HUES48 (cell line): ENCODE measurements at regions not wholly inside any gene's neighbourhood (a gene's known extent, or its start where the extent isn't known, plus 50 kb on each side); places are given as distances from the start of the nearest gene placed in this dataset.

Experiments
- H3K27ac ChIP-seq: one replicate; pipeline ENCODE4 v1.7.0; 2013; ENCODE audit warnings: low read depth, low read length, inconsistent platforms
- H3K27me3 ChIP-seq: 2 replicates; pipeline ENCODE4 v1.6.1; 2013; ENCODE audit warnings: mild to moderate bottlenecking, low read length; ENCODE audit not compliant: control insufficient read depth, insufficient read depth
- H3K36me3 ChIP-seq: 2 replicates; pipeline ENCODE4 v1.6.1; 2013; ENCODE audit warnings: low read length; ENCODE audit not compliant: control insufficient read depth, insufficient read depth
- H3K4me1 ChIP-seq: 2 replicates; pipeline ENCODE4 v1.6.1; 2013; ENCODE audit warnings: mild to moderate bottlenecking, low read length; ENCODE audit not compliant: control insufficient read depth, insufficient read depth
- H3K4me3 ChIP-seq: 2 replicates; pipeline ENCODE4 v1.5.1; 2013; ENCODE audit warnings: mild to moderate bottlenecking, low read depth, low read length
- H3K9ac ChIP-seq: 2 replicates; pipeline ENCODE4 v1.6.1; 2013; ENCODE audit warnings: mild to moderate bottlenecking, low read depth, low read length, moderate library complexity
- H3K9me3 ChIP-seq: 2 replicates; pipeline ENCODE4 v1.6.1; 2013; ENCODE audit warnings: low read length; ENCODE audit not compliant: control insufficient read depth, insufficient read depth

DNA sequence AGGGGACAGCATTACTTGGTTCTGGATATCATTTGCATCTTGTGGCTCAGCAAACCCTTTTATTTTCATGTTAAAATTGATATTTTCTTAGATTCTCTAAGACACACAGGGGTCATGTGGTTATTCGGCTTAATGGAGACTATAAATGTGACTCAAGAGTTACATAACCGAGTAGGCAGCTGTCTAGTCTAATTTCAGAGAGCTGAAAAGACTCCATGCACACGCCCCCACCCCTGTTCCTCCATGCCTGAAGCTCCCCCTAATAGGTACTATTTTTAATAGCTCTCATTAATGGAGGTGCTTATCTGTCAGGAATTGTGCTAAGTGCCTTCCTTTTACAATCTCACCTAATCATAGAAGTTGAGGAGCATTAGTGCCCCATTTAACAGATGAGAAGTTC is 189.2 kb upstream of the ARHGAP20 start:
- Histone ChIP-seq H3K9me3 (no peaks in the 10 kb centered on the region), H3K9ac (no peak overlapping the region), H3K4me3 (no peak overlapping the region)

DNA sequence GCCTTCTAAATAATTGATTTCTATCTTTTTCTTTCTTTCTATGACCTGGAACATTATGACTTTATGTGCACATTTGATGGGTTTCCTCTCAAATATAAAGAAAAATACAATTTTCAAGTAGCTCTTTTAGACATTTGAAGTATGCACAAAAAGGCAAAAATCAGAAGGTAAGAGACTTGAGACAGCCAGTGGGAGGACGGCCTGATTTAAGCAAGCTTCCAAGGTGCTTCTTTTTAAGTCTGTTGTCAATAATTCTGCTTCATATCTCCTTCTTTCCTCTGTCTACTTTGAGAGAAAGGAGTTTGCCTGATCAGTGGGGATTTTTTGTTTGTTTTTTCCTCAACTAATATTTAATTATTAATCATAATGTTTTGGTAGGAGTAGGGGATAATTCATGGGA is 188.2 kb upstream of the ARHGAP20 start:
- H3K27ac ChIP-seq, result no peak overlapping the region
- no peak overlapping the region for H3K4me3 ChIP-seq
- no peaks in the 10 kb centered on the region for H3K4me1 ChIP-seq
- H3K9me3 ChIP-seq, result no peaks in the 10 kb centered on the region
- H3K9ac ChIP-seq, result no peak overlapping the region
- no peaks in the 10 kb centered on the region for H3K27me3 ChIP-seq
- H3K36me3 ChIP-seq, result no peaks in the 10 kb centered on the region

More for the DNA sequence above, 189.2 kb upstream of the ARHGAP20 start:
- H3K36me3 ChIP-seq, result no peaks in the 10 kb centered on the region
- H3K4me1 ChIP-seq, result no peaks in the 10 kb centered on the region
- no peak overlapping the region for H3K27ac ChIP-seq
- no peaks in the 10 kb centered on the region for H3K27me3 ChIP-seq

DNA sequence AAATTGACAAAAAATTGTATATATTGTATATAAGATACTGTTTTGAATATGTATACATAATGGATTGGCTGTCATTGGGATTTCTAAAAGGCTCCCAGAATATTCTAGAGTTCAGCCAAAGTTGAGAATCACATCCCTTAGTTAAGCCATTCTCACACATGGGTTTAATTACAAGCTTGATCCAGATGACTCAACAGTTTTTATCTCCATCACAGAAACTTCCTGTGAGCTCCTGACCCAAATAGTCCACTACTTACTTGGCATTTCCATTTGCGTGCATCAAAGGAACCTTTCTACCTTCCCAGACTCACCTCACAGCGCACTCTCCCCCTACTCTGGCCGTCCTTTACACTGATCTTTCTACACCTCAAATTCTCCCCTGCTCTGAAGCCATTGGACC is 184.8 kb upstream of the ARHGAP20 start:
- H3K4me1 ChIP-seq, result no peaks in the 10 kb centered on the region
- H3K27me3 ChIP-seq, result no peaks in the 10 kb centered on the region
- no peaks in the 10 kb centered on the region for H3K9me3 ChIP-seq
- H3K36me3 ChIP-seq, result no peaks in the 10 kb centered on the region
- no peak overlapping the region for H3K27ac ChIP-seq
- no peak overlapping the region for H3K9ac ChIP-seq
- no peak overlapping the region for H3K4me3 ChIP-seq

GRCh38 chr11:110896358-110896757 is 184.1 kb upstream of the ARHGAP20 start:
- H3K4me3 ChIP-seq, result no peak overlapping the region
- no peaks in the 10 kb centered on the region for H3K9me3 ChIP-seq
- H3K36me3 ChIP-seq, result no peaks in the 10 kb centered on the region
- no peaks in the 10 kb centered on the region for H3K27me3 ChIP-seq
- no peak overlapping the region for H3K9ac ChIP-seq
- no peak overlapping the region for H3K27ac ChIP-seq
- H3K4me1 ChIP-seq, result no peaks in the 10 kb centered on the region

- H3K27ac ChIP-seq, result no peak overlapping the region
- no peaks in the 10 kb centered on the region for H3K9me3 ChIP-seq
- no peaks in the 10 kb centered on the region for H3K4me1 ChIP-seq
These were observed 182.0 kb upstream of the ARHGAP20 start for GRCh38 chr11:110894224-110894623.

GRCh38 chr11:110892741-110893285 is 180.6 kb upstream of the ARHGAP20 start:
- Histone ChIP-seq H3K4me3 (no peak overlapping the region), H3K9me3 (no peaks in the 10 kb centered on the region), H3K9ac (no peak overlapping the region), H3K27me3 (no peaks in the 10 kb centered on the region), H3K27ac (no peak overlapping the region), H3K4me1 (no peaks in the 10 kb centered on the region), H3K36me3 (no peaks in the 10 kb centered on the region)

More at GRCh38 chr11:110894224-110894623, 182.0 kb upstream of the ARHGAP20 start:
- Histone ChIP-seq H3K27me3 (no peaks in the 10 kb centered on the region), H3K36me3 (no peaks in the 10 kb centered on the region), H3K9ac (no peak overlapping the region), H3K4me3 (no peak overlapping the region)

GRCh38 chr11:110891411-110891810 is 179.2 kb upstream of the ARHGAP20 start:
- Histone ChIP-seq H3K4me3 (no peak overlapping the region), H3K27ac (no peak overlapping the region), H3K9ac (no peak overlapping the region)

GRCh38 chr11:110890995-110891394 is 178.8 kb upstream of the ARHGAP20 start:
- Histone ChIP-seq H3K27ac (no peak overlapping the region), H3K4me1 (no peaks in the 10 kb centered on the region), H3K27me3 (no peaks in the 10 kb centered on the region), H3K4me3 (no peak overlapping the region), H3K36me3 (no peaks in the 10 kb centered on the region), H3K9me3 (no peaks in the 10 kb centered on the region), H3K9ac (no peak overlapping the region)

More at GRCh38 chr11:110891411-110891810, 179.2 kb upstream of the ARHGAP20 start:
- Histone ChIP-seq H3K27me3 (no peaks in the 10 kb centered on the region), H3K36me3 (no peaks in the 10 kb centered on the region), H3K4me1 (no peaks in the 10 kb centered on the region), H3K9me3 (no peaks in the 10 kb centered on the region)

DNA sequence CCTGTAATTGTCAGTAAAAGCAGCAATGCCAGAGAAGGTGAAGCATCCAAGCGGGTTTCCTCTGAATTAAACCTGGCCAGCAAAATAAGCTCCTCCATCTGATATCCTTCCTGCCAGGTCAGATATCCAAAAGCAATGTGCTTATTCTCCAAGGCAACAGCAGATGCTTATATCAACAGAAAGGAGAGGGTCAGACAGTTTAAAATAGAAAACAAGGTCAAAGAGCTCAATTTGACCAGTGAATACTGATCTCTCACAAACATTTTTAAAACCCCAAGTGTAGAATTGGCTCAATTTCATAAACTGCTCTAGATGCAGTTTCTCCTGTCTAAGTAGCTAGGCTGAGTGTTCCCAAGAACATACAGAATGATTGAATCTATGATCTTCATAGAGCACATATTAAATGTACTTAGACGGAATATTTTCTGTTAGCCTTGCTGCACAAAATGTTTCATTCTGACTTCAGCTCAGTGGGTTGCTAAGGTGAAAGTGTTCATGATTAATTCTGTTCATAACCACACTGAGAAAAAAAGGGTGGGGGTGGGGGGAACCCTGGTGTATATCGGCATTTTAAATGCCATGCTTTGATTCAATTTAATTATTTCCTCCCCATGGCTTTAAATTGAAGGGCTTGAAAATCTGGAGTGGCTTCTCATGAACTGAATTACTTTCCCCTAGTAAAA is 174.2 kb upstream of the ARHGAP20 start:
- Histone ChIP-seq H3K27ac (no peak overlapping the region), H3K4me3 (no peak overlapping the region)

GRCh38 chr11:110883256-110883655 is 171.0 kb upstream of the ARHGAP20 start:
- no peak overlapping the region for H3K27ac ChIP-seq
- no peaks in the 10 kb centered on the region for H3K36me3 ChIP-seq
- H3K4me3 ChIP-seq, result no peak overlapping the region
- no peaks in the 10 kb centered on the region for H3K4me1 ChIP-seq
- H3K27me3 ChIP-seq, result no peaks in the 10 kb centered on the region
- H3K9ac ChIP-seq, result no peak overlapping the region
- H3K9me3 ChIP-seq, result no peaks in the 10 kb centered on the region

More for the DNA sequence above, 174.2 kb upstream of the ARHGAP20 start:
- H3K36me3 ChIP-seq, result no peaks in the 10 kb centered on the region
- no peaks in the 10 kb centered on the region for H3K4me1 ChIP-seq
- no peak overlapping the region for H3K9ac ChIP-seq
- no peaks in the 10 kb centered on the region for H3K9me3 ChIP-seq
- no peaks in the 10 kb centered on the region for H3K27me3 ChIP-seq

DNA sequence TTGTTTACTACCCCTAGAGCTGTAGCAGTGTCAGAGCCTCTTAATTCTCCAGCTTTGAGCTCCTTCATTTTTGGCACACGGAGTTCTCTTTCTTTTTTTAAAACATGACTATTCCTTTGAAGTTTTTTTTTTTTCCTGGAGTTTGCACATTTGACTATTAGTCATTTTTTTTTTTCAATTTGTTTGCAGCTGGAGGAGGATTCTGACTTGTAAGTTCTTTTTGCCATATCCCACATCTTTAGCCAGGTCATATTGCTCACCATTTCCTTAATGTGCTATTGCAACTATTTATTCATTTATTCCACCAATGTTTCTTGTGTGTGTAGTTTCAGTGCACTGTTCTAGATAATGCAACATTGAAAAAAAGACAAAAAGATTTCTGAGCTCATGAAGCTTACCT is 166.3 kb upstream of the ARHGAP20 start:
- H3K36me3 ChIP-seq, result no peaks in the 10 kb centered on the region
- no peaks in the 10 kb centered on the region for H3K9me3 ChIP-seq
- no peak overlapping the region for H3K27ac ChIP-seq
- H3K27me3 ChIP-seq, result no peaks in the 10 kb centered on the region
- H3K4me1 ChIP-seq, result no peaks in the 10 kb centered on the region
- H3K4me3 ChIP-seq, result no peak overlapping the region
- H3K9ac ChIP-seq, result no peak overlapping the region
